HG03159 (cell line): ENCODE measurements at regions not wholly inside any gene's neighbourhood (a gene's known extent, or its start where the extent isn't known, plus 50 kb on each side); places are given as distances from the start of the nearest gene placed in this dataset.

ENCODE experiments used
- ATAC-seq: cut with Tn5 transposase; IDR thresholded peaks from one replicate; pipeline ENCODE4 v1.9.1; 2021; ENCODE audit warnings: mild to moderate bottlenecking, moderate library complexity; ENCODE audit not compliant: unreplicated experiment

DNA sequence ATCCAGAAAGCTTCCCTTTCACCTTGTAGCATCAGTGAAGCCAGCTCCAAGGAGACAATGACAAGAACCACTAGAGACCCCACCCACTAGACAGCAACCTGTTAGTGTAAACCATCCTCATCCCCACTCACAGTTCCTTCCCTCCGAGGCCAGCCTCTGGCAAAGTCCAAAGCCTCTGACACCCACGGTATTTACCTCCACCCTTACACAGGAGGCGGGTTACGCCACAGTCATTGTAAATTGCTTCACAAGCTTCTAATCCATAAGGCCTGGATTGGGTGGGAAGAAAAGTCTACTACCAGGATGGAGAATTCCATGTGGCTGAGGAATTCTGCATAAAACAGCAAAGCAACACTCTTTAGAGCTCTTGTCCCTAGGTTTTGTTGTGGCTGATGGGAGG, 287.4 kb downstream of the BUD13 start:
- ATAC-seq = no peak

DNA sequence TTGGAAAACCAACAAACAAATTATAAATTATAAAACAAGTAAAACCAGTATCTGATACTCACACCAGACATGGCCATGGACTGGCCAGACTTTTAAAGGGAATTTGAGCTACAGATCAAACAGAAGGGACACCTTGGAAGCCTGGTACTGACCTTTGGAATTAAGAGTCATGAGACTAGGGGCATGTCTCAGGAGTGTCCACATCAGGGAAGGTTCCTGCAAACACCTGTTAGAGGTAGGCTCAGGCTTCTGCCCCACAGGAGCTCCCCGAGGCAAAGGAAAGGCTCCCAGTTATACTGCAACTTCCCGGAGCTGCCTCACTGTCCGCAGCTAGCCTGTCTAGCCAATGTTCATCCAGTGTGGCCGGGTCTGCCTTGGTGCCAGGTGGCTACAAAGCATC, 290.1 kb downstream of the BUD13 start:
- no peak for ATAC-seq

DNA sequence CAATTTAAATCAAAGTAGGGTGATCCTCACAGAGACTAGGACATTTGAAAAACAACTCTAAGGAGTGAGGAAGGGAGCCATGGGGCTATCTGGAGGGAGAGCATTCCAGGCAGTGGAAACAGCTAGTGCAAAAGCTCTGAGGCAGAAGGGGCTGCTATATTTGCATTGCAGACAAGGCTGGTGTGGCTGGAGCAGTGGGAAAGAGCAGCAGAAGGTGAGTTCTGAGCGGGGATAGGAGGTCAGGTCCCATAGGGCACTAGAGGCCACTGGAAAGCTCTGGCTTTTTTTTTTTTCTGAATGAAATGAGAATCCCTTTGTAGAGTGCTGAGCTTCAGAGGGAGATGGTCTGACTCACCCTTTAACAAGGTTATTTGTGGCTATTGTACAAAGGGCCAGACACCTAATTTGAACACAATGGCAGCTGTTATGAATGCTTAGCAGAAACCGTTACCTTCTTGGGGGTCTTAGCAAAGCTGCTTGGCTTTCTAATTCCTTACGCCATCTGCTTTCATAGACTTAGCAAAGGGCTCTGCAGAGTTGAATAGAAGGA, 291.6 kb downstream of the BUD13 start:
- ATAC-seq = no peak

DNA sequence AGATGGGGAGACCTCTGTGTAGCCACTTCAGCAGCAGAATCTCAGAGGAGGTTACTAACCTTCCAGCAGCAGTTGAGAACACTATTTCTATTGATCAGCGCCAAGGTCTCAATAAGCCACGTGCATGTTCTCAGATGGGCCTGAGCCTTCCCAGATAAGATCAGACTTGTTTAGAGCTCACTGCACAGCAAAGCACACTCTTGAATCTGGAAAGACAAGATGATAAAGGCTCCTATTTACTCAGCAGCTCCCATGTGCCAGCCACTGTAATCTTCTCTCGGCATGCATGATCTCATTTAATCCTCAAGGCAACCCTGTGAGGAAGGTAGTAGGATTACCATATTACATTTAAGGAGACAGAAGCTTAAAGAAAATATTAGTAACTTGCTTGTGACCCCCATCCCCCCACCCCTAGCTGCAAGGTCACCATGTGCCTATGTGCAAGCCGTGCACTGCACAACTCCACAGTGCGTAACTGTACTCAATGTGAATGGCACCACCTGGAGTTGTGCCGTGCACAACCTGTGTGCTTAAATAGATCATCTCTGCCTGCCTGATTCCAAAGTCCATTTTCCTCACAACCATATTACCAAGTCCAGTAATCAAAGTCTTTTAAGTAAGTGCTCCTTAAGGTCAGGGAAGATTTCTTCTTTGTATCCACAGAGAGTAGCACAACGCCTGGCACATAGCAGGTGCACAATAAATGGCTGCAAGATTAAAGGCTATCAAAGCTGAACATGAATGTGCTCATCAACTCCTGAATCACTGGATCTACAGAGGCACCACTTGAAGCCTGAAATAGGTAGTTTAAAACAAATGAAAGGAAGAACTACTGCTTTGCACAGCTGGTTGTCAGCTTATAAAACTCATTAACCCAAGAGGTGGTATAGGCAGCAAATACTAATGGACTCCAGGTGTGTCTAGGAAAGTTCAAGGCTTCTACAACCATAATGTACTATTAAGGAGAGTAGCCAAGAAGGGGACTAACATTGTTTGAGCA, 293.8 kb downstream of the BUD13 start:
- no peak for ATAC-seq

DNA sequence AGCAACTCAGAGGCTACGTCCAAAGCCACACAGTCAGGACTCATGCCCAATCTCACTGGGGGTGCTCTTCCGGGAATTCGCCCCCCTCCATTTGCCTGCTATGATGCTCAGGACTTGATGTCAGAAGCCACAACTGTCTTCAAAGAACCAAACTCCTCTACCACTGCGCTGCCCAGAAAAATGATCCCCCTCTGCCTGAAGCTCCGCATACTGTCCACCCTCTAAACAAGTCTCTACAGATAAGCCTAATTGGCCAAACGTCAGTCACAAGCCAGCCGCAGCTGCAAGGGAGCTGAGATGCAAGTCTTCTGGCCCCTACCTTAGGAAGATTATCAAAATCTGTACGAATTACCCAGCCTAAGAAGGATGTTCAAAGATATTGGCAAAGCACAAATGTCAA, 294.6 kb downstream of the BUD13 start:
- no peak for ATAC-seq

GRCh38 chr11:116473790-116474346, 298.9 kb downstream of the BUD13 start:
- no peak for ATAC-seq

DNA sequence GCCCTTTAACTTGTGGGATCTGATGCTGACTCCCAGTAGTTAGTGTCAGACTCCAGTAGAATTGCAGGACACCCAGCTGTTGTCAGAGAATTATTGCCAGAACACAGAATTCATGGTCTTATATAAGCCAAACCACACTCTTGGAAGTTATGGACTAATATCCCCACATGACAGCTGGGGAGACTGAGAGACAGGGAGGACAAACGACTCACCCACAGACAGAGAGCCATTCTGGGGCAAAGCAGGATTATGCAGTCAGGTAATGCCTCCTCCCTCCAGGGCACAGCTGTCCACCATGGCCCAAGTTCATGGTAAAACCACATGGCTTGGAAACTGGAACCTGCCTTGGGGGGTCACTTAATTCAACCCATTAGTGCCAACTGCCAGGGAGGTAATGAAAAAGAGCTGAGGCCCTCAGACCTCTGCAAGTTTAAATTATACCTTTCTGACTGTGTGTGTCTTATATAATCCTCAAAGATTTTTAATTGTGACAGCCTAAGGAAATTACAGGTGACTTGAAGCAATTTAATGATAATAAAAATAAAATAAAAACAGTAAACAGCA, 299.5 kb downstream of the BUD13 start:
- ATAC-seq = no peak

DNA sequence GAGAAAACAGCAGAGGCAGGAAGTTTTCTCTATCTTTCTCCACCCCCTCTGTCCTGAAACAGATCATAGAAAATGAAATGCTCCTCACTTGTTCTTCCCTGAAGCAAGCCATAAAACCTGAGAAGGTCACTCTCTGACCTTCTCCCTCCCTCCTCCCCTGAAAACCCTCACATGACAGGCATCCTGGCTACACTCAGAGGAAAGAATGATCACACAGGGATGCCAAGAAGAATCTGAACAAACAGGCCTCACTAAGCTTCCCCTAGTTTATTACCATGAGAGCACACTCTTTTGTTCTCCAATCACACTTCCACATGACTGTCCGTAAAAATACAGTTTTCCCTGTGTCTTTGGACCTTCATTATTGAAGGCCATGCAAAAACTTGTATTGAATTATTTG, 300.1 kb downstream of the BUD13 start:
- ATAC-seq = no peak

- ATAC-seq = no peak
Observed at GRCh38 chr11:116471608-116472256, 301.1 kb downstream of the BUD13 start.

GRCh38 chr11:116468699-116469098, 304.1 kb downstream of the BUD13 start:
- ATAC-seq = no peak

DNA sequence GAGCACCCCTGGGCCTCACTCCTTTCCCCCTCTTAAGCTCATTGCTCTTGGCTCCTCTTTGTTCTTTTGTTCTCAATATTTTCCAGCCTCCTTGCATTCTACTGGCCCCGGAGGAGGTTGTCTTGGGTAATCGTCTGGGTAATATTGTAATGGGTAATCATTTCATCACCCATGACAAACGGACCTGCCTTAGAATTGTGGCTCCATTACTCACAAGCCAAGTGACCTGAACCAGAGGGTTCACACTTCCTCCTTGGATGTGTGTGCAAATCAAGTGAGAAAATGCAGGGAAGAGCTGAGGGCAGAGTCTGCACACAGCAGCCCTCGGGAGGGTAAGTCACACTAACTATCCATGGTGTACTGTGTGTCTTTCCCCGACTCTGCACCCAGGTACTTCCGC, 305.0 kb downstream of the BUD13 start:
- no peak for ATAC-seq

GRCh38 chr11:116466801-116467200, 306.0 kb downstream of the BUD13 start:
- ATAC-seq = no peak

GRCh38 chr11:116466191-116466590, 306.6 kb downstream of the BUD13 start:
- no peak for ATAC-seq

- no peak for ATAC-seq
Observed at GRCh38 chr11:116465056-116465455, 307.7 kb downstream of the BUD13 start.

GRCh38 chr11:116461789-116462188, 311.0 kb downstream of the BUD13 start:
- ATAC-seq = no peak

DNA sequence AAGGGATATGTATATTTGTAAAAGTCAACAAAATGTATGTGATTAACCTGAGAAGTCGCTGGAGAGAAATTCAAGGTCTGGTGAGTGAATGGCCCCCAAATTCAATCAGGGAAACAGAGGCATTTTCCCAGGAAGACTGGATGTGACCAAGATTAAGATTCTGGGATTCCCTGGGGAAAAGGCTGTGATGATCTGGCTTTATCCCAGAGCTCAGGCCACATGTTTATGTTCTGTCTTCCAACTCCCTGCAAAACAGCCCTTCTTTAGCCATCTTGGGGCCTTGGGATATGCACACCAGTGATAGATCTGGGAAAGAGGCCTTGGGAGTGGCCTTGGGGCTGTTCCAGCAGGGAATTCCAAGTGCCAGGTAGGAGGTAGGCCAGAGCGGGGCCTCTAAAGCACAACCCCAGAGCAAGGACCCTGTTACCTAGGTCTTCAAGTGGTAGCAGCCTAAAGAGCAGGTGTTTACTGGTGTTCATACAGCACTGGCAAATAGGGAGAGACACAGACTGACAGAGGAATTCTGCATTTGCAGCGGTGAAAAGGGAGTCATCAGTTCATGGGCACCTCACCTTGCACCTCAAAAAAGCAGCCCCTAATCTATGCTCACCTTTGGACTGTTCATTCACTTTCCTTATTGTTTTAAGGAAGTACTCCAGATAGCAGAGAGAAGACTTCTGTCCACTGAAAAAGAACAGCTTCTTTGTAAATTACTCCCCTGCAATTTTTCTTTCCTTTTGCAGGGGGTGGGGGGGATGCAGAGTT, 312.4 kb downstream of the BUD13 start:
- no peak for ATAC-seq

- no peak for ATAC-seq
Observed at GRCh38 chr11:116459185-116460045, 313.4 kb downstream of the BUD13 start.

GRCh38 chr11:116458546-116458945, 314.2 kb downstream of the BUD13 start:
- ATAC-seq = no peak

DNA sequence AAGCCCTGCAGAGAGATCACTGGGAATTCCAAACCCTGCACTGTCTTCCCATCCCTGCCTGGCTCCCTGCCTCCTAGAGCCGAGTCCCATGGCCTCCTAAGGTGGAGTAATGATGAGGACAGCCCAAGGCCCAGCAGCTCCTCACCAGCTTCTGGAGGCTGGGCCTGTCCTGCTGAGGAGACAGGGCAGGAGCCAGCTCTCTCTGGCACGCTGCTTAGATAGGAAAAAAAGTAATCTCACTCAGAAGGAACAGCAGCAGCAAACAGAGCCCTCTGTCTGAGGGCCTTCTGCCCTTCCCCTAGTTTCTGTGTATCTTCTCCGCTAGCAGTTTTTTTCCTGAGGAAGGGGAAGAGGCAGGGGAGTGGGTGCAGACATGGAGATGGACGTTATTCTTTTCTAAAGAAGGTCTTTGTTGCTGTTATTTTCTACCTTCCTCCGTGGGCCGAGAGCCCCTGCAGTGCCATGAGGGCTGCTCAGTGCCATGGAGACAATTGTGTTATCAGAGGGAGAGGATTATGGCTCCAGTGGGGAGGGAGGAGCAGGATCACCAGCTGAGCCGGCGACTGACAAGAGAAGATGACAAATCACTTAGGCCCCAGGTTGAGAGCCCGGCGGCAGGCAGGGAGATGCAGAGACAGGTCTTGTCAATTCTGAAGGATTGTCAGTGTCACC, 315.3 kb downstream of the BUD13 start:
- no peak for ATAC-seq
